CD4-positive, alpha-beta T cell treated with Interleukin-10 for 1 hour (primary cell): ENCODE measurements at regions not wholly inside any gene's neighbourhood (a gene's known extent, or its start where the extent isn't known, plus 50 kb on each side); places are given as distances from the start of the nearest gene placed in this dataset.
"Not testable (repeated sequence)": the region's sequence is repeated elsewhere in the genome, so short reads cannot be mapped to it uniquely, and the experiment has no call there.

Source experiments
- DNase-seq: peaks from one replicate; pipeline ENCODE4 v3.0.0-alpha.2; 2020

- DNase-seq = no peak
These were observed 141.5 kb upstream of the FN1 start for GRCh38 chr2:215577356-215577755.

- no peak for DNase-seq
These were observed 140.7 kb upstream of the FN1 start for GRCh38 chr2:215576572-215576971.

GRCh38 chr2:215573496-215573895, 137.6 kb upstream of the FN1 start:
- DNase-seq = no peak

GRCh38 chr2:215572341-215572848, 136.5 kb upstream of the FN1 start:
- DNase-seq = no peak

- DNase-seq = no peak
These were observed 135.8 kb upstream of the FN1 start for GRCh38 chr2:215571689-215572088.

GRCh38 chr2:215567504-215567903, 131.6 kb upstream of the FN1 start:
- DNase-seq = no peak

- no peak for DNase-seq
These were observed 130.0 kb upstream of the FN1 start for GRCh38 chr2:215565897-215566296.

- no peak for DNase-seq
These were observed 121.8 kb upstream of the FN1 start for GRCh38 chr2:215557701-215558100.

- no peak for DNase-seq
These were observed 121.1 kb upstream of the FN1 start for GRCh38 chr2:215556979-215557378.

- no peak for DNase-seq
These were observed 119.0 kb upstream of the FN1 start for GRCh38 chr2:215554689-215555498.

- DNase-seq = no peak
These were observed 118.1 kb upstream of the FN1 start for GRCh38 chr2:215553946-215554345.

- DNase-seq = no peak
These were observed 116.3 kb upstream of the FN1 start for GRCh38 chr2:215552144-215552580.

GRCh38 chr2:215550331-215550730, 114.5 kb upstream of the FN1 start:
- DNase-seq = no peak

GRCh38 chr2:215548714-215549113, 112.8 kb upstream of the FN1 start:
- no peak for DNase-seq

GRCh38 chr2:215542690-215543089, 106.8 kb upstream of the FN1 start:
- no peak for DNase-seq

- no peak for DNase-seq
These were observed 104.8 kb upstream of the FN1 start for GRCh38 chr2:215540658-215541057.

- DNase-seq = no peak
These were observed 101.7 kb upstream of the FN1 start for GRCh38 chr2:215537611-215538010.

GRCh38 chr2:215536510-215536909, 100.6 kb upstream of the FN1 start:
- no peak for DNase-seq

GRCh38 chr2:215535741-215536140, 99.9 kb upstream of the FN1 start:
- DNase-seq = no peak

- DNase-seq = no peak
These were observed 99.3 kb upstream of the FN1 start for GRCh38 chr2:215535125-215535668.

- not testable (repeated sequence) for DNase-seq
These were observed 97.8 kb upstream of the FN1 start for GRCh38 chr2:215533716-215534115.

- DNase-seq = no peak
These were observed 97.0 kb upstream of the FN1 start for GRCh38 chr2:215532844-215533243.

- DNase-seq = no peak
These were observed 95.4 kb upstream of the FN1 start for GRCh38 chr2:215531284-215531683.

GRCh38 chr2:215530191-215530968, 94.5 kb upstream of the FN1 start:
- DNase-seq = no peak
